ENCODE measurements at regions not wholly inside any gene's neighbourhood (a gene's known extent, or its start where the extent isn't known, plus 50 kb on each side); places are given as distances from the start of the nearest gene placed in this dataset.

DNA sequence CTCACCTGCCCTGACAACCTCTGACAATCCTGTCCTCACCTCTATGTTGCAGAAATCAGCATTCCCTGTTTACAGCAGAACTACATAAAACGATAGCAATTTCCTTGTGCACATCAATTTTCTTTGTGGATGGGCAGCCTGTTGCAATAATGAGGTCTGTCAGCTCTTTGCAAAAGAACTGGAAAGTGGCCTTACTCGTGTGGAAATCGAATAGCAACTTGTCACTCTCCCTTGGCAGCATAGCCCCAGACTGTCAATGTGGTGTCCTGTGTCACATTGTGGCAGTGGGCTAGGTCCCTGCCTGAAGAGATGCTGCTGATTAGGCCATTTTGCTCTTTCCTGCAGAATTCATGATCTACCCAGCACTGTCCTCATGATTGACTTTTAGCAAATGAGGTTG is 531.9 kb downstream of the CCDC85A start:
- TF ChIP-seq, protein P1, sequence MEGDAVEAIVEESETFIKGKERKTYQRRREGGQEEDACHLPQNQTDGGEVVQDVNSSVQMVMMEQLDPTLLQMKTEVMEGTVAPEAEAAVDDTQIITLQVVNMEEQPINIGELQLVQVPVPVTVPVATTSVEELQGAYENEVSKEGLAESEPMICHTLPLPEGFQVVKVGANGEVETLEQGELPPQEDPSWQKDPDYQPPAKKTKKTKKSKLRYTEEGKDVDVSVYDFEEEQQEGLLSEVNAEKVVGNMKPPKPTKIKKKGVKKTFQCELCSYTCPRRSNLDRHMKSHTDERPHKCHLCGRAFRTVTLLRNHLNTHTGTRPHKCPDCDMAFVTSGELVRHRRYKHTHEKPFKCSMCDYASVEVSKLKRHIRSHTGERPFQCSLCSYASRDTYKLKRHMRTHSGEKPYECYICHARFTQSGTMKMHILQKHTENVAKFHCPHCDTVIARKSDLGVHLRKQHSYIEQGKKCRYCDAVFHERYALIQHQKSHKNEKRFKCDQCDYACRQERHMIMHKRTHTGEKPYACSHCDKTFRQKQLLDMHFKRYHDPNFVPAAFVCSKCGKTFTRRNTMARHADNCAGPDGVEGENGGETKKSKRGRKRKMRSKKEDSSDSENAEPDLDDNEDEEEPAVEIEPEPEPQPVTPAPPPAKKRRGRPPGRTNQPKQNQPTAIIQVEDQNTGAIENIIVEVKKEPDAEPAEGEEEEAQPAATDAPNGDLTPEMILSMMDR (IDR thresholded peaks at IDR 0.05; ENCODE audit: low read depth, low read length) = no peak
- TF ChIP-seq POLR2A (IDR thresholded peaks at IDR 0.05; ENCODE audit: extremely low read depth, insufficient read length) (no peak), MYC (IDR thresholded peaks at IDR 0.05; ENCODE audit: low read depth, low read length) (no peak)
- TF ChIP-seq, protein P2, sequence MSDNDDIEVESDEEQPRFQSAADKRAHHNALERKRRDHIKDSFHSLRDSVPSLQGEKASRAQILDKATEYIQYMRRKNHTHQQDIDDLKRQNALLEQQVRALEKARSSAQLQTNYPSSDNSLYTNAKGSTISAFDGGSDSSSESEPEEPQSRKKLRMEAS (IDR thresholded peaks at IDR 0.05; ENCODE audit: low read depth, low read length) = no peak

Data from NB4 (cell line).